Liver (tissue), 8 donors: ENCODE measurements at regions not wholly inside any gene's neighbourhood (a gene's known extent, or its start where the extent isn't known, plus 50 kb on each side); places are given as distances from the start of the nearest gene placed in this dataset.
"Not testable (repeated sequence)": the region's sequence is repeated elsewhere in the genome, so short reads cannot be mapped to it uniquely, and the experiment has no call there.

Source experiments
- DNase-seq: peaks from one replicate; pipeline ENCODE4 v3.0.0-alpha.2; 2017; ENCODE audit warnings: low spot score
- H3K27ac ChIP-seq, 2 donors: one replicate each; pipeline ENCODE4 v1.7.0; 2013; ENCODE audit warnings: inconsistent platforms in 2 of 2, low read length in 2 of 2, control low read depth in 1 of 2, low read depth in 1 of 2, mild to moderate bottlenecking in 1 of 2
- H3K27me3 ChIP-seq, 4 donors: one replicate each; pipeline versions ENCODE4 v1.6.1 to v1.7.0; 2013; ENCODE audit warnings: low read length in 3 of 4, inconsistent platforms in 1 of 4, mild to moderate bottlenecking in 1 of 4, moderate library complexity in 1 of 4; ENCODE audit not compliant: control insufficient read depth in 4 of 4, insufficient read depth in 4 of 4
- H3K36me3 ChIP-seq, 4 donors: one replicate each; pipeline versions ENCODE4 v1.6.1 to v1.7.0; 2013; ENCODE audit warnings: low read length in 3 of 4, mild to moderate bottlenecking in 3 of 4, low read depth in 1 of 4, moderate library complexity in 1 of 4; ENCODE audit not compliant: control insufficient read depth in 4 of 4, insufficient read depth in 3 of 4
- H3K4me1 ChIP-seq, 4 donors: one replicate each; pipeline versions ENCODE4 v1.6.1 to v1.7.0; 2013; ENCODE audit warnings: low read length in 3 of 4, mild to moderate bottlenecking in 3 of 4, moderate library complexity in 1 of 4; ENCODE audit not compliant: control insufficient read depth in 4 of 4, insufficient read depth in 4 of 4
- H3K4me3 ChIP-seq, 3 donors: one replicate each; pipeline versions ENCODE4 v1.6.1 to v1.7.0; 2013; ENCODE audit warnings: low read length in 3 of 3, control low read depth in 1 of 3, low read depth in 1 of 3, mild to moderate bottlenecking in 1 of 3
- H3K9ac ChIP-seq, 2 donors: one replicate each; pipeline ENCODE4 v1.7.0; 2013; ENCODE audit warnings: low read length in 2 of 2, mild to moderate bottlenecking in 2 of 2, moderate library complexity in 2 of 2, control low read depth in 1 of 2, low read depth in 1 of 2
- H3K9me3 ChIP-seq, 4 donors: one replicate each; pipeline versions ENCODE4 v1.6.1 to v1.7.0; 2013; ENCODE audit warnings: low read length in 3 of 4; ENCODE audit not compliant: control insufficient read depth in 4 of 4
- EGR1 ChIP-seq, 2 donors: IDR thresholded peaks; 2 replicates each; pipeline ENCODE4 v1.6.1; 2016 to 2018; ENCODE audit warnings: antibody characterized with exemption in 2 of 2, low read depth in 2 of 2
- FOXA1 ChIP-seq: IDR thresholded peaks from 2 replicates; pipeline ENCODE4 v1.6.1; 2016; ENCODE audit warnings: antibody characterized with exemption
- FOXA2 ChIP-seq: IDR thresholded peaks from 2 replicates; pipeline ENCODE4 v1.6.1; 2016; ENCODE audit warnings: antibody characterized with exemption
- GABPA ChIP-seq, 2 donors: IDR thresholded peaks in 1 of 2; conservative IDR thresholded peaks in 1 of 2; 2 replicates each; pipeline ENCODE4 v1.6.1; 2016; ENCODE audit warnings: antibody characterized with exemption in 2 of 2, mild to moderate bottlenecking in 1 of 2, moderate library complexity in 1 of 2
- HNF4A ChIP-seq, 2 donors: conservative IDR thresholded peaks; 2 replicates each; pipeline ENCODE4 v1.6.1; 2016; ENCODE audit warnings: antibody characterized with exemption in 2 of 2, mild to moderate bottlenecking in 2 of 2
- HNF4G ChIP-seq: IDR thresholded peaks from 2 replicates; pipeline ENCODE4 v1.6.1; 2016; ENCODE audit warnings: antibody characterized with exemption
- JUND ChIP-seq, 2 donors: IDR thresholded peaks; 2 replicates each; pipeline ENCODE4 v1.6.1; 2016; ENCODE audit warnings: antibody characterized with exemption in 2 of 2
- NR2F2 ChIP-seq: IDR thresholded peaks from 2 replicates; pipeline ENCODE4 v1.6.1; 2016; ENCODE audit warnings: antibody characterized with exemption
- RXRA ChIP-seq, 2 donors: IDR thresholded peaks; 2 replicates each; pipeline ENCODE4 v1.6.1; 2017 to 2018; ENCODE audit warnings: antibody characterized with exemption in 2 of 2, mild to moderate bottlenecking in 1 of 2
- SP1 ChIP-seq: IDR thresholded peaks from 2 replicates; pipeline ENCODE4 v1.6.1; 2018; ENCODE audit warnings: antibody characterized with exemption, mild to moderate bottlenecking
- TAF1 ChIP-seq: conservative IDR thresholded peaks from 2 replicates; pipeline ENCODE4 v1.6.1; 2016; ENCODE audit warnings: antibody characterized with exemption, mild to moderate bottlenecking
- YY1 ChIP-seq: IDR thresholded peaks from 2 replicates; pipeline ENCODE4 v1.6.1; 2016; ENCODE audit warnings: antibody characterized with exemption, mild to moderate bottlenecking
- WGBS: extraction: QIAGEN DNeasy Blood & Tissue Kit; methylation state at CpG from one replicate; pipeline ENCODE4 v1.1.7; 2013; 5-methylcytosine and 5-hydroxymethylcytosine counted together
- TF ChIP-seq, protein P1 (sequence below): IDR thresholded peaks from 2 replicates; pipeline ENCODE4 v1.6.1; 2016; ENCODE audit warnings: antibody characterized with exemption
- TF ChIP-seq, protein P2 (sequence below): IDR thresholded peaks from 2 replicates; pipeline ENCODE4 v1.6.1; 2016; ENCODE audit warnings: antibody characterized with exemption, mild to moderate bottlenecking
- TF ChIP-seq, protein P3 (sequence below): IDR thresholded peaks from 2 replicates; pipeline ENCODE4 v1.6.1; 2016; ENCODE audit warnings: antibody characterized with exemption
- TF ChIP-seq, protein P4 (sequence below): fragments of 150-350 bp; IDR thresholded peaks from 2 replicates; pipeline ENCODE4 v1.5.1; 2017; ENCODE audit warnings: improper control_type of control experiment, low read depth, low read length; ENCODE audit not compliant: missing input control
- donor health status: healthy.
- donor health status: healthy.
- donor health status: healthy.
- donor health status: healthy.
- donor health status: healthy.

DNA sequence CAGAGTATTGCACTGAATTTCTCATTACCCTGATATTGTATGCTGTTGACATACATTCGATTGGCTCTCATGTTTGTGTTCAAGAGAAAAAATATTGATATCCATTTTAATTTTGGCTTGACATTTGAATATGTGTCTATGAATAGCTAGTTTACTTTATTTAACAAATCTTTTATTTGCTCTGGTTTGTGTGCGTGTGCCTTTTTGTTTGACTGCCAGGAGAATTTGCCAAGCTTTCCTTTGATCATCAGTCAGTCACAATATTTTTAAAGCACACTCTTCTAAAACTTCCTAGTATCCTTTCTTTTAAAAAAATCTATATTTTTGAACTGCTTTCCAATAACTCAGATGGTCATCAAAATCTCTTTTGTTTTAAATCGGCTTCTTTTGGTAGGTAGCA, 179.3 kb upstream of the FLRT2 start:
- no peaks in the 10 kb centered on the region for H3K36me3 ChIP-seq
- no peaks in the 10 kb centered on the region for H3K27me3 ChIP-seq
- TF ChIP-seq, protein P1, sequence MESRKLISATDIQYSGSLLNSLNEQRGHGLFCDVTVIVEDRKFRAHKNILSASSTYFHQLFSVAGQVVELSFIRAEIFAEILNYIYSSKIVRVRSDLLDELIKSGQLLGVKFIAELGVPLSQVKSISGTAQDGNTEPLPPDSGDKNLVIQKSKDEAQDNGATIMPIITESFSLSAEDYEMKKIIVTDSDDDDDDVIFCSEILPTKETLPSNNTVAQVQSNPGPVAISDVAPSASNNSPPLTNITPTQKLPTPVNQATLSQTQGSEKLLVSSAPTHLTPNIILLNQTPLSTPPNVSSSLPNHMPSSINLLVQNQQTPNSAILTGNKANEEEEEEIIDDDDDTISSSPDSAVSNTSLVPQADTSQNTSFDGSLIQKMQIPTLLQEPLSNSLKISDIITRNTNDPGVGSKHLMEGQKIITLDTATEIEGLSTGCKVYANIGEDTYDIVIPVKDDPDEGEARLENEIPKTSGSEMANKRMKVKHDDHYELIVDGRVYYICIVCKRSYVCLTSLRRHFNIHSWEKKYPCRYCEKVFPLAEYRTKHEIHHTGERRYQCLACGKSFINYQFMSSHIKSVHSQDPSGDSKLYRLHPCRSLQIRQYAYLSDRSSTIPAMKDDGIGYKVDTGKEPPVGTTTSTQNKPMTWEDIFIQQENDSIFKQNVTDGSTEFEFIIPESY = no peak
- H3K9ac ChIP-seq = no peak overlapping the region
- H3K4me1 ChIP-seq = no peaks in the 10 kb centered on the region
- H3K27ac ChIP-seq = no peak overlapping the region
- WGBS = 49% methylated on average over 3 of the region's 3 CpGs
- DNase-seq = no peak
- peaks cover 0 to 4% (median 0%) of the 10 kb centered on the region in 4 donors for H3K9me3 ChIP-seq
- no peak overlapping the region for H3K4me3 ChIP-seq

DNA sequence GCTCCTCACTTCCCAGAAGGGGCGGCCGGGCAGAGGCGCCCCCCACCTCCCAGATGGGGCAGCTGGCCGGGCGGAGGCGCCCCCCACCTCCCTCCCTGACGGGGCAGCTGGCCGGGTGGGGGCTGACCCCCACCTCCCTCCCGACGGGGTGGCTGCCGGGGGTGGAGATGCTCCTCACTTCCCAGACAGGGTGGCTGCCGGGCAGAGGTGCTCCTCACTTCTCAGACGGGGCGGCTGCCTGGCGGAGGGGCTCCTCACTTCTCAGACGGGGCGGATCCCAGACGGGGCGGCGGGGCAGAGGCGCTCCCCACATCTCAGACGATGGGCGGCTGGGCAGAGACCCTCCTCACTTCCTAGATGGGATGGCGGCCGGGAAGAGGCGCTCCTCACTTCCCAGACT, 177.4 kb upstream of the FLRT2 start:
- H3K9me3 ChIP-seq, H3K4me3 ChIP-seq, H3K27ac ChIP-seq, H3K9ac ChIP-seq, H3K4me1 ChIP-seq, DNase-seq, H3K36me3 ChIP-seq, H3K27me3 ChIP-seq: not testable (repeated sequence)
- WGBS = 97% methylated on average over 26 of the region's 26 CpGs

DNA sequence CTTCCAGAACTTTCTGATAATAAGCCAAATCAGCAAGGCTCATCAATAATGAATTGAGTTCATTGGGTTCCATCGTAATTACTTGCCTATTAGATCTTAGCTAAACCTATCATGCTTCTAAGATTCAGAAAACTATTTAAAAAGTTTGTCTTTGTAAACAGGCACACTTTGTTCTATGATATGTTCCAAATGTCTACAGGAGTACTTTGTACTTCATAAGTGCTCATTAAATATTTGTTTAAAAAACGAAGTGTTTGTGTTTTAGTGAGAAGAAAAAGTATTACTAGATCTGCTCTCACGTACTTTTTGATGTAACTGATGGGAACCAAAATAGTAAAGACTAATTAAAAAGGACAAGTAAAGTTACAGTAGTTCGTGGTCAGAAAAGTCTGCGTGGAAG, 172.8 kb upstream of the FLRT2 start:
- Histone ChIP-seq H3K27ac (no peak overlapping the region), H3K9me3 (peaks cover 0 to 4% (median 0%) of the 10 kb centered on the region in 4 donors), H3K36me3 (no peaks in the 10 kb centered on the region), H3K4me3 (no peak overlapping the region), H3K4me1 (no peaks in the 10 kb centered on the region), H3K9ac (no peak overlapping the region), H3K27me3 (no peaks in the 10 kb centered on the region)
- no peak for DNase-seq
- WGBS = 62% methylated on average over 5 of the region's 5 CpGs
- no peak for TF ChIP-seq SP1
- TF ChIP-seq YY1 = no peak
- TF ChIP-seq HNF4A (conservative IDR thresholded peaks at IDR 0.05) = no peak
- TF ChIP-seq EGR1 (IDR thresholded peaks at IDR 0.05; ENCODE audit: low read depth in 2 of 2) = no peak
- TF ChIP-seq RXRA (IDR thresholded peaks at IDR 0.05) = no peak
- TF ChIP-seq, protein P2, sequence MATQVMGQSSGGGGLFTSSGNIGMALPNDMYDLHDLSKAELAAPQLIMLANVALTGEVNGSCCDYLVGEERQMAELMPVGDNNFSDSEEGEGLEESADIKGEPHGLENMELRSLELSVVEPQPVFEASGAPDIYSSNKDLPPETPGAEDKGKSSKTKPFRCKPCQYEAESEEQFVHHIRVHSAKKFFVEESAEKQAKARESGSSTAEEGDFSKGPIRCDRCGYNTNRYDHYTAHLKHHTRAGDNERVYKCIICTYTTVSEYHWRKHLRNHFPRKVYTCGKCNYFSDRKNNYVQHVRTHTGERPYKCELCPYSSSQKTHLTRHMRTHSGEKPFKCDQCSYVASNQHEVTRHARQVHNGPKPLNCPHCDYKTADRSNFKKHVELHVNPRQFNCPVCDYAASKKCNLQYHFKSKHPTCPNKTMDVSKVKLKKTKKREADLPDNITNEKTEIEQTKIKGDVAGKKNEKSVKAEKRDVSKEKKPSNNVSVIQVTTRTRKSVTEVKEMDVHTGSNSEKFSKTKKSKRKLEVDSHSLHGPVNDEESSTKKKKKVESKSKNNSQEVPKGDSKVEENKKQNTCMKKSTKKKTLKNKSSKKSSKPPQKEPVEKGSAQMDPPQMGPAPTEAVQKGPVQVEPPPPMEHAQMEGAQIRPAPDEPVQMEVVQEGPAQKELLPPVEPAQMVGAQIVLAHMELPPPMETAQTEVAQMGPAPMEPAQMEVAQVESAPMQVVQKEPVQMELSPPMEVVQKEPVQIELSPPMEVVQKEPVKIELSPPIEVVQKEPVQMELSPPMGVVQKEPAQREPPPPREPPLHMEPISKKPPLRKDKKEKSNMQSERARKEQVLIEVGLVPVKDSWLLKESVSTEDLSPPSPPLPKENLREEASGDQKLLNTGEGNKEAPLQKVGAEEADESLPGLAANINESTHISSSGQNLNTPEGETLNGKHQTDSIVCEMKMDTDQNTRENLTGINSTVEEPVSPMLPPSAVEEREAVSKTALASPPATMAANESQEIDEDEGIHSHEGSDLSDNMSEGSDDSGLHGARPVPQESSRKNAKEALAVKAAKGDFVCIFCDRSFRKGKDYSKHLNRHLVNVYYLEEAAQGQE = no peak
- no peak for TF ChIP-seq FOXA2
- no peak for TF ChIP-seq JUND (IDR thresholded peaks at IDR 0.05)
- no peak for TF ChIP-seq HNF4G
- TF ChIP-seq, protein P3, sequence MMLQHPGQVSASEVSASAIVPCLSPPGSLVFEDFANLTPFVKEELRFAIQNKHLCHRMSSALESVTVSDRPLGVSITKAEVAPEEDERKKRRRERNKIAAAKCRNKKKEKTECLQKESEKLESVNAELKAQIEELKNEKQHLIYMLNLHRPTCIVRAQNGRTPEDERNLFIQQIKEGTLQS = no peak
- no peak for TF ChIP-seq NR2F2
- no peak for TF ChIP-seq TAF1
- TF ChIP-seq GABPA (IDR thresholded peaks at IDR 0.05 in 1 of 2, conservative IDR thresholded peaks at IDR 0.05 in 1 of 2) = no peak
- TF ChIP-seq, protein P4, sequence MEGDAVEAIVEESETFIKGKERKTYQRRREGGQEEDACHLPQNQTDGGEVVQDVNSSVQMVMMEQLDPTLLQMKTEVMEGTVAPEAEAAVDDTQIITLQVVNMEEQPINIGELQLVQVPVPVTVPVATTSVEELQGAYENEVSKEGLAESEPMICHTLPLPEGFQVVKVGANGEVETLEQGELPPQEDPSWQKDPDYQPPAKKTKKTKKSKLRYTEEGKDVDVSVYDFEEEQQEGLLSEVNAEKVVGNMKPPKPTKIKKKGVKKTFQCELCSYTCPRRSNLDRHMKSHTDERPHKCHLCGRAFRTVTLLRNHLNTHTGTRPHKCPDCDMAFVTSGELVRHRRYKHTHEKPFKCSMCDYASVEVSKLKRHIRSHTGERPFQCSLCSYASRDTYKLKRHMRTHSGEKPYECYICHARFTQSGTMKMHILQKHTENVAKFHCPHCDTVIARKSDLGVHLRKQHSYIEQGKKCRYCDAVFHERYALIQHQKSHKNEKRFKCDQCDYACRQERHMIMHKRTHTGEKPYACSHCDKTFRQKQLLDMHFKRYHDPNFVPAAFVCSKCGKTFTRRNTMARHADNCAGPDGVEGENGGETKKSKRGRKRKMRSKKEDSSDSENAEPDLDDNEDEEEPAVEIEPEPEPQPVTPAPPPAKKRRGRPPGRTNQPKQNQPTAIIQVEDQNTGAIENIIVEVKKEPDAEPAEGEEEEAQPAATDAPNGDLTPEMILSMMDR = no peak
- TF ChIP-seq, protein P1 = no peak
- TF ChIP-seq FOXA1 = no peak
